T-cell (primary cell): ENCODE measurements at regions not wholly inside any gene's neighbourhood (a gene's known extent, or its start where the extent isn't known, plus 50 kb on each side); places are given as distances from the start of the nearest gene placed in this dataset.
"Not testable (repeated sequence)": the region's sequence is repeated elsewhere in the genome, so short reads cannot be mapped to it uniquely, and the experiment has no call there.

ENCODE experiments used
- ATAC-seq, 4 experiments: fragments of 200-7000 bp in 3 of 4; fragments of 150-1000 bp in 1 of 4; cut with Tn5 transposase; replicated peaks in 1 of 4; 1 replicate in 3 of 4; 2 replicates in 1 of 4; pipeline ENCODE4 v1.10.0; 2021; ENCODE audit warnings: moderate library complexity in 3 of 4, mild to moderate bottlenecking in 2 of 4, moderate number of reproducible peaks in 1 of 4
- CTCF ChIA-PET, 2 donors: fragments of 300-600 bp; sonication (Branson Sonifier 250); formaldehyde crosslinking; loops; one replicate each; lab custom pipeline; 2022; ENCODE audit warnings: antibody characterized with exemption in 2 of 2; lab: Charles Lee
- POLR2A ChIA-PET, 2 donors: fragments of 300-600 bp; sonication (Branson Sonifier 250); formaldehyde crosslinking; loops; one replicate each; lab custom pipeline; 2022; ENCODE audit warnings: antibody characterized with exemption in 2 of 2; lab: Charles Lee
- DNase-seq, 35 experiments: peaks; one replicate each; pipeline versions ENCODE4 v3.0.0 to v3.0.0-alpha.2; 2013 to 2023
- H3K27ac ChIP-seq: one replicate; pipeline ENCODE4 v1.5.1; 2013; ENCODE audit warnings: low read length
- H3K27me3 ChIP-seq, 2 experiments: replicated peaks in 1 of 2; 1 replicate in 1 of 2; 2 replicates in 1 of 2; pipeline versions ENCODE4 v1.6.1 to v1.7.0; 2013; ENCODE audit warnings: low read length in 1 of 2, mixed read lengths in 1 of 2; ENCODE audit not compliant: control insufficient read depth in 2 of 2, insufficient read depth in 2 of 2; ENCODE audit errors: extremely low read depth in 1 of 2
- H3K36me3 ChIP-seq, 2 donors: 1 replicate in 1 of 2; 2 replicates in 1 of 2; pipeline versions ENCODE4 v1.6.1 to v1.7.0; 2013; ENCODE audit warnings: low read length in 1 of 2; ENCODE audit not compliant: control insufficient read depth in 2 of 2, insufficient read depth in 1 of 2; ENCODE audit errors: extremely low read depth in 1 of 2
- H3K4me1 ChIP-seq, 2 experiments: 1 replicate in 1 of 2; 2 replicates in 1 of 2; pipeline versions ENCODE4 v1.6.1 to v1.7.0; 2013; ENCODE audit warnings: low read length in 2 of 2, mixed read lengths in 1 of 2; ENCODE audit not compliant: insufficient read depth in 2 of 2, control insufficient read depth in 1 of 2; ENCODE audit errors: extremely low read depth in 1 of 2
- H3K4me3 ChIP-seq, 2 donors: 1 replicate in 1 of 2; 2 replicates in 1 of 2; pipeline versions ENCODE4 v1.5.1 to v1.7.0; 2013; ENCODE audit warnings: mild to moderate bottlenecking in 2 of 2, low read length in 1 of 2, moderate library complexity in 1 of 2; ENCODE audit not compliant: control insufficient read depth in 1 of 2; ENCODE audit errors: extremely low read depth in 1 of 2
- H3K9me3 ChIP-seq: 2 replicates; pipeline ENCODE4 v1.7.0; 2013
- H3K27ac Mint-ChIP-seq, 2 donors: one replicate each; pipeline ENCODE4 v1.8.0; 2020 to 2021; ENCODE audit warnings: mild to moderate bottlenecking in 2 of 2, mixed read lengths in 2 of 2
- H3K27me3 Mint-ChIP-seq, 2 donors: one replicate each; pipeline ENCODE4 v1.8.0; 2021 to 2022; ENCODE audit warnings: mixed read lengths in 2 of 2
- H3K36me3 Mint-ChIP-seq: one replicate; pipeline ENCODE4 v1.8.0; 2021; ENCODE audit warnings: mixed read lengths
- H3K4me1 Mint-ChIP-seq, 3 donors: one replicate each; pipeline ENCODE4 v1.8.0; 2020 to 2022; ENCODE audit warnings: mixed read lengths in 3 of 3, mild to moderate bottlenecking in 1 of 3
- H3K4me3 Mint-ChIP-seq, 3 donors: one replicate each; pipeline ENCODE4 v1.8.0; 2020 to 2022; ENCODE audit warnings: mild to moderate bottlenecking in 3 of 3, mixed read lengths in 3 of 3, moderate library complexity in 3 of 3
- H3K9me3 Mint-ChIP-seq, 3 donors: one replicate each; pipeline ENCODE4 v1.8.0; 2020 to 2022; ENCODE audit warnings: mixed read lengths in 3 of 3
- WGBS: methylation state at CpG from one replicate; pipeline ENCODE4 v1.1.5; 2013; ENCODE audit warnings: missing lambda C conversion rate; ENCODE audit not compliant: insufficient coverage; 5-methylcytosine and 5-hydroxymethylcytosine counted together

- H3K4me3 ChIP-seq, H3K36me3 Mint-ChIP-seq, H3K9me3 Mint-ChIP-seq, DNase-seq, H3K9me3 ChIP-seq, ATAC-seq, H3K27ac Mint-ChIP-seq, H3K27me3 ChIP-seq, H3K27me3 Mint-ChIP-seq, H3K27ac ChIP-seq, H3K36me3 ChIP-seq, H3K4me3 Mint-ChIP-seq: not testable (repeated sequence)
- ChIA-PET CTCF (interaction anchor here (0.7 kb wide), 2 partner anchors 27 to 115 kb away, joined by 3 to 4 read pairs; no protein-coding TSS in a partner anchor), POLR2A (interaction anchor here in 1 of 2 donors (1.6 kb wide), 1 partner anchor 75 kb away, joined by 3 read pairs; the partner anchor contains the start of gene ARRDC3)
- 83% methylated on average over 1 of the region's 5 CpGs for WGBS
- H3K4me1 Mint-ChIP-seq, result peaks cover 26 to 33% (median 32%) of the 10 kb centered on the region in 3 donors
- peaks cover 20 to 29% of the 10 kb centered on the region in 2 experiments for H3K4me1 ChIP-seq
Observed at GRCh38 chr5:91308157-91308556, 75.0 kb downstream of the ARRDC3 start.

- H3K27me3 Mint-ChIP-seq, result no peaks in the 10 kb centered on the region
- ChIA-PET POLR2A (interaction anchor here in 1 of 2 donors (0.6 kb wide), 3 partner anchors 25 to 132 kb away, joined by 3 to 4 read pairs (median 4); no protein-coding TSS in a partner anchor), CTCF (no interaction called here)
- WGBS, result 100% methylated on average over 3 of the region's 4 CpGs
- Histone ChIP-seq H3K9me3 (no peaks in the 10 kb centered on the region), H3K4me3 (no peak overlapping the region), H3K36me3 (no peaks in the 10 kb centered on the region), H3K4me1 (peaks cover 11 to 22% of the 10 kb centered on the region in 2 experiments), H3K27me3 (no peaks in the 10 kb centered on the region), H3K27ac (no peak overlapping the region)
- no peak overlapping the region for H3K27ac Mint-ChIP-seq
- peaks cover 15 to 22% (median 21%) of the 10 kb centered on the region in 3 donors for H3K4me1 Mint-ChIP-seq
- no peak overlapping the region for H3K4me3 Mint-ChIP-seq
- no peak for DNase-seq
- peaks cover 0 to 4% (median 0%) of the 10 kb centered on the region in 3 donors for H3K9me3 Mint-ChIP-seq
- no peak for ATAC-seq
- H3K36me3 Mint-ChIP-seq, result peaks cover 2% of the 10 kb centered on the region
Observed at GRCh38 chr5:91307048-91307447, 76.1 kb downstream of the ARRDC3 start.

GRCh38 chr5:91306497-91306896 is 76.6 kb downstream of the ARRDC3 start:
- ATAC-seq, result no peak
- CTCF ChIA-PET, result interaction anchor here in 1 of 2 donors (0.7 kb wide), 1 partner anchor 11 kb away, joined by 5 read pairs; no protein-coding TSS in a partner anchor

GRCh38 chr5:91305640-91306039 is 77.5 kb downstream of the ARRDC3 start:
- Mint-ChIP-seq H3K4me3 (no peak overlapping the region), H3K27me3 (no peaks in the 10 kb centered on the region), H3K36me3 (peaks cover 2% of the 10 kb centered on the region), H3K27ac (no peak overlapping the region), H3K9me3 (no peaks in the 10 kb centered on the region), H3K4me1 (peaks cover 1 to 8% (median 7%) of the 10 kb centered on the region in 3 donors)
- H3K4me1 ChIP-seq, result peaks cover 0 to 8% of the 10 kb centered on the region in 2 experiments
- no peaks in the 10 kb centered on the region for H3K9me3 ChIP-seq
- ChIA-PET CTCF (interaction anchor here (0.6 to 0.7 kb wide), 2 partner anchors 102 to 169 kb away, joined by 3 read pairs; no protein-coding TSS in a partner anchor), POLR2A (no interaction called here)
- H3K27ac ChIP-seq, result no peak overlapping the region
- no peak overlapping the region for H3K4me3 ChIP-seq
- no peak for DNase-seq
- H3K27me3 ChIP-seq, result no peaks in the 10 kb centered on the region
- H3K36me3 ChIP-seq, result no peaks in the 10 kb centered on the region
- ATAC-seq, result no peak

More at GRCh38 chr5:91306497-91306896, 76.6 kb downstream of the ARRDC3 start:
- H3K27me3 Mint-ChIP-seq, result no peaks in the 10 kb centered on the region
- no peak overlapping the region for H3K27ac ChIP-seq
- peaks cover 6 to 16% of the 10 kb centered on the region in 2 experiments for H3K4me1 ChIP-seq
- H3K9me3 ChIP-seq, result no peaks in the 10 kb centered on the region
- H3K36me3 ChIP-seq, result no peaks in the 10 kb centered on the region
- no peaks in the 10 kb centered on the region for H3K27me3 ChIP-seq
- POLR2A ChIA-PET, result interaction anchor here in 1 of 2 donors (0.6 kb wide), 2 partner anchors 83 to 133 kb away, joined by 4 read pairs; no protein-coding TSS in a partner anchor
- H3K9me3 Mint-ChIP-seq, result peaks cover 0 to 4% (median 0%) of the 10 kb centered on the region in 3 donors
- H3K4me1 Mint-ChIP-seq, result peaks cover 10 to 16% (median 15%) of the 10 kb centered on the region in 3 donors
- no peak overlapping the region for H3K27ac Mint-ChIP-seq
- H3K36me3 Mint-ChIP-seq, result peaks cover 2% of the 10 kb centered on the region
- no peak overlapping the region for H3K4me3 Mint-ChIP-seq
- no peak for DNase-seq
- H3K4me3 ChIP-seq, result no peak overlapping the region
- WGBS, result 100% methylated on average over 2 of the region's 3 CpGs

GRCh38 chr5:91304015-91304414 is 79.1 kb downstream of the ARRDC3 start:
- 100% methylated on average over 2 of the region's 4 CpGs for WGBS
- H3K4me3 ChIP-seq, H3K9me3 ChIP-seq, H3K9me3 Mint-ChIP-seq, ATAC-seq, H3K27ac Mint-ChIP-seq, H3K4me1 ChIP-seq, POLR2A ChIA-PET, DNase-seq, H3K36me3 ChIP-seq, H3K4me3 Mint-ChIP-seq, H3K27me3 ChIP-seq, H3K27me3 Mint-ChIP-seq, H3K4me1 Mint-ChIP-seq, CTCF ChIA-PET, H3K36me3 Mint-ChIP-seq, H3K27ac ChIP-seq: not testable (repeated sequence)

DNA sequence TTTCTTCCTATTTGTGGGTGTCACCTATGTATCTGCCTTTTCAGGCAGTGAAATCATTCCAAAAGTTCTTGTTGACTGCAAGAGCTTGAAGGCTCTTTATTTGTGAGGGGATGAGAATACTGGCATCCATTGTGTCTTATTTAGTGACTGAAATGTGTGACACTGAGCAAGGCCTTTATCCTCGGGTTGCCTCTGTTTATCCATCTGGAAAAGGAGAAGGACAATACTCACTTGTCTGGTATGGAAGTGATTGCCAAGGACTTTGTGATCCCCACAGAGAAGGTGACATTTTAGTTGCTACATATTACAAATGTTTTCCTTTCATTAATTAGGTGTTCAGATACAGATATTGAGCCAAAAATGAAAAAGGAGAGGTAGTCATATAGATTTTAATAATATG is 80.2 kb downstream of the ARRDC3 start:
- ChIA-PET CTCF (no interaction called here), POLR2A (no interaction called here)
- Mint-ChIP-seq H3K27ac (no peak overlapping the region), H3K4me3 (no peak overlapping the region), H3K9me3 (no peaks in the 10 kb centered on the region), H3K4me1 (no peaks in the 10 kb centered on the region), H3K36me3 (peaks cover 2% of the 10 kb centered on the region), H3K27me3 (no peaks in the 10 kb centered on the region)
- Histone ChIP-seq H3K27ac (no peak overlapping the region), H3K4me3 (no peak overlapping the region), H3K4me1 (no peaks in the 10 kb centered on the region), H3K36me3 (no peaks in the 10 kb centered on the region), H3K27me3 (no peaks in the 10 kb centered on the region), H3K9me3 (no peaks in the 10 kb centered on the region)
- ATAC-seq (no peak), DNase-seq (no peak)
- 80% methylated on average over 1 of the region's 1 CpG for WGBS
